Bone marrow (tissue), 2 donors: ENCODE measurements at regions not wholly inside any gene's neighbourhood (a gene's known extent, or its start where the extent isn't known, plus 50 kb on each side); places are given as distances from the start of the nearest gene placed in this dataset.

Experiments used
- DNase-seq, 2 donors: peaks; one replicate each; lab custom pipeline; 2025; lab: John Stamatoyannopoulos, UW

GRCh38 chr7:23980081-23980480 lies 270.1 kb downstream of the STK31 start:
- DNase-seq: no peak

GRCh38 chr7:23981314-23981713 lies 271.3 kb downstream of the STK31 start:
- DNase-seq: no peak

- DNase-seq: no peak
Measured at GRCh38 chr7:23981758-23982157, 271.7 kb downstream of the STK31 start.

GRCh38 chr7:24005517-24005916 lies 278.5 kb upstream of the NPY start:
- DNase-seq: no peak

DNA sequence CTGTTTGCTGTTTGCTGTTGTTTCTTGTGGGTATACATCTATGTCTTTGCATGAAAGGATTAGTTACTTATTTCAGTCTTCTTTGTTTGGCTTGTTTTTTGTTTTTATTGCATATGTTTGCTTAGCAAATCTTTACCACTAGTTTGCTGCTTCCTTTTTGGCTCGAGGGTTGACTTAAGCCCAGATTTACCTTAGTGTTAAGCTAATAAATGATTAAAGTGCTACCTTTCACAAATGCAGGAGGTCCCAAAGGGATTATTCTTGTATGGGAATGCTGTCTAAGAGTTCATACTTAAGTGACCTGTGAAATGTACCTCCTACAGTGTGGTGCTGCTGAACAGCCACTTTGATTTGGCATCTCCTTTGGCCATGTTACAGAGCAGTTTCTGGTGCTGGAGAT lies 273.5 kb upstream of the NPY start:
- no peak for DNase-seq

- no peak for DNase-seq
Measured at GRCh38 chr7:24017519-24017918, 266.5 kb upstream of the NPY start.

- no peak for DNase-seq
Measured at GRCh38 chr7:24018331-24018730, 265.7 kb upstream of the NPY start.

DNA sequence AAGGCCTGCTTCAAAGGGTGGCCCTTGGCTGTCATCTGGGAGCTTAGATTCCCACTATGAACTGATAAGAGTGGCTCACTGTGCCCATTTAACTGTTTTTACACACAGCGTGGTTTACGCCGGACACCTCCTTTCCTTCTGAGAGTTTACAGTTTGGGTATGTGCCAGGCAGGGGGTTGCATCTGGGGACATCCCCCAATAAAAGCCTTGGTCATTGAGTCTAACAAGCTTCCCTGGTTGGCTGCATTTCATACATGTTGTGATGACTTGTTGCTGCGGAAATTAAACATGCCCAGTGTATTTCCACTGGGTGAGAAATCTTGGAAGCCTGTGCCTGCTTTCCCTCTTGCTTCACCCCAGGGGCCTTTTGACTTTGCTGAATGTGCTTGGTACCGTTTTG lies 264.1 kb upstream of the NPY start:
- no peak for DNase-seq

DNA sequence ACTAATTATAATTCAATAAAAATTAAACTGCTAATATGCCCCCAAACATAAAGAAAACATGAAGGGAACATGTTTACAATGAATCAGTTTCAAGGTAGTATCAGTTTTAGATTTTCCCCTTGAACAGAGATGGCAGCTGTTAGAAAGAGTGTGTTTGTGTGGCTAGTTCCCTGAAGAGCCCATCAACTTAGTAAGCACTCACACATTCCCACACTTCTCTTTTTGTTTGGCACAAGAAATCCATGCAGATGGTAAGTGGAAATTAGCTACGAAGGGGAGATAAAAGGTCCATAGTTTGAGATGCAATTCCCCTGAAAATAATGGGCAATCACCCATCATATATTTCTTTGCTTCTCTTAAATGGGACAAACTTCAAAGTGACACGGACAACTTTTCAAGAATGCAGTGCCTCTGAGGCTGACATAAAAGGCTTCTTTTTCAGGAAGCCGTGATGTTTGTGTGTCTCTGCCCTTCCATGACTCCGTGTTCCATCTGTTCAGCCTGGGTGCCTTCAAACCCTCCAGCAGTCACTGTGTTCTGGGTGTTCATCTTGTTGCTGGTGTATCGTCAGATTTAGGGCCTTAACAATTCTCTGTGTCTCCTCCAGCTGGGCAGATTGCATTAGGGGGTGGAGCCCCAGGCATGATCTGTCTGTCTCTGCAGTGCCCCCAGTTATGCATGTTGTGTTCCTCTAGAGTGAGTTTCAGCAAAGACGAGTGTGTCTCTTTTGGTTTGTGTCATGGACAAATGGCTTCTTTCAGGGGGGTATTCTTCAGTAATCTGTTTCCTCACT lies 259.5 kb upstream of the NPY start:
- no peak for DNase-seq

GRCh38 chr7:24025094-24025493 lies 258.9 kb upstream of the NPY start:
- no peak for DNase-seq

GRCh38 chr7:24025765-24026164 lies 258.2 kb upstream of the NPY start:
- DNase-seq: no peak

DNA sequence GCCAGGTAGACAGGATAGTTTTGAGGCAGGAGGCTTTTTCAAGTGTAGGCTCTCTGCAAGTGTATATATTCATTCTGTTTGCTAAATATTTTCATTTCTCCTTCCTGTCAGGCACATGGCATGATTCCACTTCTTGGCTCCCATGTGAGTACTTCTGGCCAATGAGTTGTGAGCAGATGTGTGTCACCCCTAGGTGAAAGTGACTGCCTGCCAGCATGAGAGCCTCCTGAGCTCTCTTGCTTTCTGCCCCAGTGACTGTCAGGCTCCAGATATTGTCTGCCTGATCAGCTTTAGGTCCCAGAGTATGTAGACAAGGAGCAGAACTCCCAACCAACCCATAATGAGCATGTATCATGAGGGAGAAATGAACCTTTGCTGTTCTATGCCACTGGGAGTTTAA lies 257.6 kb upstream of the NPY start:
- no peak for DNase-seq

DNA sequence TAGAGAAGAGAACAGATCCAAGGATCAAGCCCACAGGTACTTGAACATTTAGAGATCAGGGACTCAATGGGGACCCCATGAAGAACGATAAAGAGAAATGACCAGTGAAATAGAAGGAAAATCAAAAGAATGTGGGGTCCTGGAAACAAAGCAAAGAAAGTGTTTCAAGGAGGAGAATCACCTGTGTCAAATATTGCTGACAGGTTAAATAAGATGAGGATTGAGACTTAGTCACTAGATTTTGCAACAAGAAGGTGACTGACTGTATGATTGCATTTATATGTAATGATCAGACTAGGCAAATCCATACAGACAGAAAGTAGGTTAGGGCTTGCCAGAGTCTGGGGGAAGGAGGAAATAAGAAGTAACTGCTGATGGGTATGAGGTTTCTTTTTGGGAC lies 254.9 kb upstream of the NPY start:
- no peak for DNase-seq

GRCh38 chr7:24034251-24034650 lies 249.7 kb upstream of the NPY start:
- no peak for DNase-seq

GRCh38 chr7:24035366-24036032 lies 248.5 kb upstream of the NPY start:
- DNase-seq: no peak

GRCh38 chr7:24036033-24036412 lies 248.0 kb upstream of the NPY start:
- DNase-seq: no peak

GRCh38 chr7:24038993-24039392 lies 245.0 kb upstream of the NPY start:
- no peak for DNase-seq

GRCh38 chr7:24039991-24040624 lies 243.9 kb upstream of the NPY start:
- no peak for DNase-seq

DNA sequence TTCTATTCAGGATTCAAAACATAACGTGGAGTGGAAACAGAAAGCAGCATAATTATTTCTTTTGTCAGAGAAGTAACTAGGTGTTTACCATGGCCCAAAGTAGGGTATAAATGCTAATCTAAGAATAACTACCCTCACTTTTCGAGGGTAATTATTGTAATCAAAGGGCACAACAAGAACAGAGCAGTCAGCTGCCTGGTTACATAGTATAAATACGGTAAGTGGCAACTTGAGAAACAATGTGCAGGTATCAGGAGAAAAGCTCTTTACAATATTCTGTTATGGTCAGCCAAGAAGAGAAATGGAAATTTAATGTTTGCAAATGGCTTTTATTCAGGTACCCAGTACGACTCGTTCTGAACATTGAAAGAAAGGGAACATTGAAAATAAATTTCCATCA lies 242.0 kb upstream of the NPY start:
- DNase-seq: no peak

DNA sequence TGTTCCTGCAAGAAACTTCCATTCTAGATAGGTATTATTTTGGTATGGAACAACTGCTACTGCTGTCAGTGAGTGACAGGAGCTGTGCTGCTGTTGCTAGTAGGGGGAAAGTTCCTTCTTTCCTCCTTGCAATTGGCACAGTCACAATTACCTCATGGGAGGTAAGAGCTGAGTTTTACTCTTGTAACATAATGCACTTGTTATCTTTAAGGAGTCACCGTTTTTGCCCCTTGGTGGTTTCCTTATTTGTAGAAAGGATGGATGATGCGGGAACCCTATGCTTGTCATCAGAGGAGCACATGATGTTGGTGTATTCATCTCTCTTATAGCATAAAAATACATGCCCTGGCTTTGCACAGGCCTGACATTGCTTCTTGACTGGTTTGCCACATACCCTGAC lies 234.7 kb upstream of the NPY start:
- DNase-seq: no peak

DNA sequence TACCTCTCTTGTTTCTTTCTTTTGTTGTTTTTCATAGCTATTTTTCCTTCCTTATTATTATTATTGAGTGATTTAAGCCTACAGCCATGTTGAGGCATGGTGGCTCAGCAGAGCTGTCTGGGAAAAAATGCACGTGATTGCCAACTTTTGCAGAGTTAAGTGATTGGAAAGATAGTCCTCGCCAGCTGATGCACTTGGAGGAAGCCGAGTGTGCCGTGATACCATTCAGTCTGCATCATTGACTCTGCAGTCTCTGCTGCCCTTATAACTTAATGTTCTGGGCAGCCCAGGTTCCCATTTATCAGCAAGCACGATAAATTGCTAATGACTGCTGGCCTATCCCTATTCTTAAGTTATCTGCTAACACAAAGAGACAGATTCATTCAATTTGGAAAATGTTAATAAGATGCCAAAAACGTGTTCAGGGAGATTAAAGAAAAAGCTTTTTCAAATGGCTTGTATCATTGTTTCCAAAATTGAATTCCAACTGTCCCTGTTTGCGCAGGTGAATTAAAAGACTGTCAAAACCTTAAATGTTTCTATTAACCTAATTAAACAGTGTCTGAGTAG lies 232.9 kb upstream of the NPY start:
- DNase-seq: no peak

- DNase-seq: no peak
Measured at GRCh38 chr7:24051651-24052050, 232.3 kb upstream of the NPY start.
